Stimulated activated effector memory CD8-positive, alpha-beta T cell treated with anti-CD3 and anti-CD28 coated beads, Interleukin-12 subunit alpha, Interleukin-12 subunit beta, amount 100 ng/mL, for 72 hours (primary cell): ENCODE measurements at regions not wholly inside any gene's neighbourhood (a gene's known extent, or its start where the extent isn't known, plus 50 kb on each side); places are given as distances from the start of the nearest gene placed in this dataset.

Source experiments
- ATAC-seq: fragments of 150-1000 bp; cut with Tn5 transposase; 2 replicates; pipeline ENCODE4 v1.10.0; 2021
- DNase-seq, 2 donors: peaks; one replicate each; pipeline ENCODE4 v3.0.0; 2021 to 2022; ENCODE audit warnings: low spot score in 2 of 2
- H3K27ac Mint-ChIP-seq: one replicate; pipeline ENCODE4 v1.8.0; 2022; ENCODE audit warnings: mild to moderate bottlenecking, mixed read lengths
- H3K36me3 Mint-ChIP-seq: one replicate; pipeline ENCODE4 v1.8.0; 2022; ENCODE audit warnings: mild to moderate bottlenecking, mixed read lengths
- H3K4me1 Mint-ChIP-seq: one replicate; pipeline ENCODE4 v1.8.0; 2022; ENCODE audit warnings: mixed read lengths
- H3K4me3 Mint-ChIP-seq: one replicate; pipeline ENCODE4 v1.8.0; 2022; ENCODE audit warnings: mild to moderate bottlenecking, mixed read lengths
- H3K9me3 Mint-ChIP-seq: one replicate; pipeline ENCODE4 v1.8.0; 2022; ENCODE audit warnings: mixed read lengths

DNA sequence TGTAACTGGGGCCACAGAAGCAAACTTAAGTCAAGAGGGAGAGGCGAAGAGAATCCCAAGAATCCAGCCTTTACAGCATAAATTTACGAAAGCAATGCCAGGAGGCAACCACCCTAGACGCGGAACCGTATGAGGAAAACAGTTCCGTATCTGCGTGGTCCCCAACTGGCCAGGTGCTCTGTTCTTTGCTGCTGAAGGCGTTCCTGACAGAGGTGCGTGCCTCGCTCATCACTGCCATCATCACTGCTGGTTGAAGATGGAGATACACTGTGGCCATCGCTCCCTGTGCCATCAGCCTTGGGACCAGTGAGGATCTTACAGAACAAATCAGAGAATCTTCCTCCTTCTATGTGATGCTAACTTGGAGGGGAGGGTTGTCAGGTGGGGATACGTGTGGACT lies 270.5 kb upstream of the B3GAT1 start:
- Mint-ChIP-seq H3K4me1 (no peaks in the 10 kb centered on the region), H3K36me3 (no peaks in the 10 kb centered on the region), H3K27ac (no peak overlapping the region), H3K9me3 (no peaks in the 10 kb centered on the region), H3K4me3 (no peak overlapping the region)
- no peak for ATAC-seq
- DNase-seq, result peak in 1 of 2 donors; percentile 20

DNA sequence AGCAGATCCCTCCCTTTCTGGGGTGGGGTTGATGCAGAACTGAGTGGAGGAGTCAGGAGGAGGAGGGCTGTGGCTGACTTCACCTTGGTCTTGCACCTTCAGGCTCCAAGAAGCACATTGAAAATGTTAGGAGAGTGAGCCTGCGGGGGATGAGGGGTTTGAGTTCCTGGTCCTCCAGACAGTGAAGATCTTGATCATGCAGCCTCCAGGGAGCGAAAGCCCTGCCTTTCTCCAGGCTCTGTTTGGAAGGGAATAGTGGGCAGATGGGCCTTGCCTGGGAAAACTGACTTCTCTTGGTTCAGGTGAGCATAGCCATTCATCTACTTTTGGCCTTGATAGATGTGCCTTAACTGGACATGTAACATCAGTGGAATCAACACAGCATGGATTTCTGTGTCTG lies 267.6 kb upstream of the B3GAT1 start:
- DNase-seq (no peak), ATAC-seq (no peak)
- H3K4me3 Mint-ChIP-seq, result no peak overlapping the region
- no peaks in the 10 kb centered on the region for H3K9me3 Mint-ChIP-seq
- no peaks in the 10 kb centered on the region for H3K4me1 Mint-ChIP-seq
- no peaks in the 10 kb centered on the region for H3K36me3 Mint-ChIP-seq
- H3K27ac Mint-ChIP-seq, result no peak overlapping the region

DNA sequence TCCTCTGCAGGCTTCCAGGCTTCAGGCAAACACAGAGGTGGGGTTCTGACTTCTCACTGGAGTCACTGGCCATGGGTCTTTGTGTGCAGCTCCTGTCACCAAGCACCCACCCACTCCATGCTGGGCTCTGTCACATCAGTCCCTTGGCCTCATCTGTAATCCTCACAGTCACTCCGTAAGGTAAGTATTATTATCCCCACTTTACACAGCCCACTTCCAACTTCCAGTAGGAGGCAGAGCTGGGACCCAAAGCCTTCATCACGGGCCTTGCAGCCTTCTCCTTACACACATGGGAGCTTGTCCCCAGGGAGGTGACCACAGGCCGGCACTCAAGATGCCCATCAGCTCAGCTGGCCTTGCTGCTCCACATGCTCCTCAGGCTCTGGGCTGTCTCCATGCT lies 266.7 kb upstream of the B3GAT1 start:
- DNase-seq (no peak), ATAC-seq (no peak)
- Mint-ChIP-seq H3K4me3 (no peak overlapping the region), H3K9me3 (no peaks in the 10 kb centered on the region), H3K36me3 (no peaks in the 10 kb centered on the region), H3K4me1 (no peaks in the 10 kb centered on the region), H3K27ac (no peak overlapping the region)

DNA sequence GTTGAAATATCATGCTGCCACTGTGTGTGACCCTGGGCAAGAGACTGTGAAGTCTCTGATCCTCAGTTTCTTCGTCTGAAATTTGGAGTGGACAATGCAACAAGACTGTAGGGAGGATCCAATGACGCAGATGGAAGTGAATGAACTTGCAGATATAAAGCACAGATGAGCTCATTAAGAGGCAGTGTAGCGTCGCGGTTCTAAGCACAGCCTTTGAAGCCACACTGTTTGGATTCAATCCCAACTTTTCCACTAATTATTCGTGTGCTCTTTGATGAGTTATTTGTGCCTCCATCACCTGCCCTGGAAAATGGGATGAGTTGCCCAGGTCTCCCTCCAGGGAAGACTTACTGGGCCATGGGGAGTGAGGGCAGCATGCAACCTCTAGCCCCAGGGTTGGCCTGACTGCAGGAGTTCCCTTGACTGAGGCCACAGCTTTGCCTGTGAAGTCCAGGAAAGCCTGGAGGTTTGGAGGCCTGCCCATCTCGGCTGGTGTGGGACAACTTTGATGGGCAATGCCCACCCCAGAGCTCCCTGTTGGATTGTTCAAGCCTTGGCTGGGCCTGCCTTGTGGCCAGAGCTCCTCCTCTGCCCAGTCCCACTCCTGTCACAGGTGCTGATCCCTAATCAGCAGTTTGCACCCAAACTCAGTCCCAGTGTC lies 266.0 kb upstream of the B3GAT1 start:
- no peak overlapping the region for H3K27ac Mint-ChIP-seq

DNA sequence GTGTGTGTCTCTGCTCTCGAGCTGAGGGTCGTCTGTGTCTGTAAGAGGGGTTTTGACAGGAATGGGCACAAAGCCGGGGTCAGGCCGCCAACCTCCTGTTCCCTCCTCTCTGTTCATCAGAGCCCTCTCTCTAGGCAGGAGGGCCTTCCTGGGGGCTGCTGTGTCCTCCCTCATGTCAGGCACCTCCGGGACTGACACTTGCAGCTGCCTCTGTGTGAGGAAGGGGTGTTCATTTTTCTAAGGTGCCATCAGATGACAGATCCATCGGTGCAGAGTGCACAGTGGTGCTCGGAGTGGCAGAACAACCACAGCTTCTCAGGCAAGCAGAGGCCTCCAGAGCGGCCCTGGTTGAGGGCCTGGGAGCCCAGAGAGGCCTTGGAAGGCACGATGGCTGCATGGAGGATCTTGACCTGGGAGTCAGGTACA lies 265.4 kb upstream of the B3GAT1 start:
- ATAC-seq, result no peak
- H3K36me3 Mint-ChIP-seq, result no peaks in the 10 kb centered on the region
- H3K9me3 Mint-ChIP-seq, result no peaks in the 10 kb centered on the region

More for the DNA sequence above, 266.0 kb upstream of the B3GAT1 start:
- Mint-ChIP-seq H3K4me1 (no peaks in the 10 kb centered on the region), H3K4me3 (no peak overlapping the region), H3K36me3 (no peaks in the 10 kb centered on the region), H3K9me3 (no peaks in the 10 kb centered on the region)
- DNase-seq, result peak in 1 of 2 donors; percentile 29
- ATAC-seq, result no peak

DNA sequence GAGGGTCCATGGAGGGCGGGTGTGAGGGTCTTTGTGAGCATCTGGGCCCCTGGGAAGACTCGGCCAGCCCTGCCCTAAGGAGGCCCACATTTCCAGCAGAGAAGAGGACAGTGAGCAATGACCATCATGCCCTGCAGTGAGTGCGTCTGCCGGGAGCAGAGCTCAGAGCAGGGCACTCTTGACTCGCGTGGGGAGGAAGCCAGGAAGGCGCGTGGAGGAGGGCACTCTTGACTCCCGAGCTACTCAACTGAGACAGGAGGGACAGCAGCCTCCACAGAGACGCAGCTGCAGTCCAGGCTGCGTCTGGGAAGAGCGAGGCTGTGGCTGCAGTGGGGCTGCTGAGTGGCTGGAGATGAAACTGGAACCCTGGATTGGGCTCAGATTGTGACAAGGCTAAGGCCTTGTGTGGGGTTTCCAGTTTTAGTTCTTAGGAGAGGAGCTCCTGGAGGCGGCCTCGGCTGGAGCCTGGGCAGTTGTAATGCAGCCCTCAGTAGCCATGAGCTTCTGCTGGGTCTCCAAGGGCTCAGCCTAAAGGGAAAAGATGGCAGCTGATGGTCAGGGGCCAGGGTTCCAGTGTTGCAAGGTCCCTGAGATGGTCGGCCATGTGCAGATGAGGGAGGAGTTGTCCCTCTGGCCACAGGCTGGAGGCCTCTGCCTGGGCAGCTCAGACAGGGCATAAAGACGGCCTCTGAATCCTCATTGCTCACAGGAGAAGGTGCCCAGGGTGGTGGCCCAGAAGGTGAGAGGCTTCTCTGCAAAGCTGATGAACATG lies 264.7 kb upstream of the B3GAT1 start:
- peak; percentile 32 for ATAC-seq
- Mint-ChIP-seq H3K27ac (no peak overlapping the region), H3K4me3 (no peak overlapping the region), H3K9me3 (no peaks in the 10 kb centered on the region), H3K4me1 (no peaks in the 10 kb centered on the region), H3K36me3 (no peaks in the 10 kb centered on the region)
- peak in 1 of 2 donors; percentile 13 for DNase-seq

More for the DNA sequence above, 265.4 kb upstream of the B3GAT1 start:
- no peak overlapping the region for H3K4me3 Mint-ChIP-seq
- no peak for DNase-seq
- no peak overlapping the region for H3K27ac Mint-ChIP-seq
- H3K4me1 Mint-ChIP-seq, result no peaks in the 10 kb centered on the region

DNA sequence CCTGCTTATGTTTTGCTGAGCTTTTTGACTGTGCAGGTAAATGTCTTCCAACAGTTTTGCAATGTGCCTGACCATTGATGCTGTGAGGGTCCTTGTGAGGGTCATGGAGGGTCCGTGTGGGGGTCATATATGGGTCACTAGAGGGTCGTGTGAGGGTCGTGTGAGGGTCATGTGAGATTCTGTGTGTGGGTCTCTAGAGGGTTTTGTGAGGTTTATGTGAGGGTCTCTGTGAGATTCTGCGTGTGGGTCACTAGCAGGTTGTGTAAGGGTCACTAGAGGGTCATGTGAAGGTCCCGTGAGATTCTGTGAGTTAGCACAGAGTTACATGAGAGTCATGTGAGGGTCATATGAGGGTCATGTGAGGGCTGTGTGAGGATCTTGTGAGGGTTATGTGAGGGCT lies 263.9 kb upstream of the B3GAT1 start:
- no peaks in the 10 kb centered on the region for H3K9me3 Mint-ChIP-seq

DNA sequence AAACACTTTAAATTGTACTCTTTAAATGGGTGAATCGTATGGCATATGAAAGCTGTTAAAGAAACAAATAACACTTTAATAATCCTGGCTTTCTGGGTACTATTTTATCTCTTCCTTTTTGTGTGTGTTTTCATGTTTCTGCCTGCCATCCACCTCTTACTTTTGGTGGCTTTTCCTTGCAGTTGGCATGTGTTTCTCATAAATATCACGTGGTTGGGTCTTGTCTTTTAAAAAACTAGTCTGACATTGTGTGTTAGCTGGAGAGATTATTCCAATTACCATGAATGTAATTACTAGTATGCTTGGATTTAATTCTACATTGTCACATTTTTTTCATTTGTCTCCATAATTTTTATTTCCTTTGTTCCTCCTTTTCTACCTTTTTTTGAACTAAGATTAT lies 262.9 kb upstream of the B3GAT1 start:
- DNase-seq (peak in 1 of 2 donors; percentile 3), ATAC-seq (no peak)
- Mint-ChIP-seq H3K9me3 (no peaks in the 10 kb centered on the region), H3K4me3 (no peak overlapping the region), H3K4me1 (no peaks in the 10 kb centered on the region), H3K36me3 (no peaks in the 10 kb centered on the region), H3K27ac (no peak overlapping the region)

More for the DNA sequence above, 263.9 kb upstream of the B3GAT1 start:
- H3K36me3 Mint-ChIP-seq, result no peaks in the 10 kb centered on the region
- DNase-seq (peak in 1 of 2 donors; percentile 12), ATAC-seq (no peak)
- no peak overlapping the region for H3K4me3 Mint-ChIP-seq
- no peaks in the 10 kb centered on the region for H3K4me1 Mint-ChIP-seq
- H3K27ac Mint-ChIP-seq, result no peak overlapping the region

DNA sequence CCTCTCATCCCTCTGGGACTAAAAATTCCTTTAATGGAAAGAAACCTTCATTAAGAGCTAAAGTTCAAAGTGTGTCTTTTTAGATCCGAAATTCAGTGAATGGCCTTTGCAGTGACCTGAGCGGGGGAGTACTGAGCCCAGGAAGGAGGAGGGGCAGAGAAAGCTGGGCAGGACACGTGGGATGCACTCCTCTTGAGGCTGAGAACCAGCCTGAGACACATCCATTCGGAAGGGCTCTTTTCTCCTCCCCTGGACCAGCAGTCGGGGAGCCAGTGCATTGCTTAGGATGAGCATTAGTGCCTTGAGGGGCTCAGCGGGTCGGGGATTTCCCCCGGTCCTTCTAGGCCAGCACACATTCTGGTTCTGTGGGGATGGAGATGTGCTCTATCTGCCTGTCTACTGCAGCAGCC lies 258.9 kb upstream of the B3GAT1 start:
- no peaks in the 10 kb centered on the region for H3K9me3 Mint-ChIP-seq
- DNase-seq (peak in 1 of 2 donors; percentile 44), ATAC-seq (no peak)
- H3K27ac Mint-ChIP-seq, result no peak overlapping the region
- no peaks in the 10 kb centered on the region for H3K36me3 Mint-ChIP-seq
- no peak overlapping the region for H3K4me3 Mint-ChIP-seq
- no peaks in the 10 kb centered on the region for H3K4me1 Mint-ChIP-seq

DNA sequence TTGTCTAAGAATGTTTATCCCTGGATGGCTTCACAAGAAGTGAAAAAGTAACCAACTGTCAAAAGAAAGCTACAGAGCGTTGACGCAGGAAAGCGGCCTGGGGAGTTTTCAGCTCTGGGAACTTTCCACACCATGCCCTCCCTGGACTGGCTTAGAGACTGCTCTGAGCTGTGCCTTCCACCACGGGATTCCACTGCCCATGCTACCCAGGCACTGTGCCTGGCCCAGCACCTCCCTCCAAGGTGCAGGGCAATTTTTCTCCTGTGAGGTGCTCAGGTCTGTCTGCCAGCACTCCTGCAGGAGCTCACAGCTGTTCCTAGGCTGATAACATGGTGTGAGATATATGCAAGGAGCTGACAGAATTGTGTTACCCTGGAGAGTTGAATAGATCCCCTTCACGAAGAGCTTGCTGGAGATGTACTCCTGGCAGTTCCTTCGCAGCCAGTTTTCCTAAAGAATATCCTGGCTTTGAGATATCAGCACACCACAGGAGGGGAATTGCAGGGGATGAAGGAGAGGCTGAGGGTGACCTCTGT lies 258.3 kb upstream of the B3GAT1 start:
- no peak overlapping the region for H3K4me3 Mint-ChIP-seq
- H3K27ac Mint-ChIP-seq, result no peak overlapping the region
- H3K9me3 Mint-ChIP-seq, result no peaks in the 10 kb centered on the region
- H3K4me1 Mint-ChIP-seq, result no peaks in the 10 kb centered on the region
- DNase-seq (peak in 1 of 2 donors; percentile 15), ATAC-seq (no peak)
- H3K36me3 Mint-ChIP-seq, result no peaks in the 10 kb centered on the region

DNA sequence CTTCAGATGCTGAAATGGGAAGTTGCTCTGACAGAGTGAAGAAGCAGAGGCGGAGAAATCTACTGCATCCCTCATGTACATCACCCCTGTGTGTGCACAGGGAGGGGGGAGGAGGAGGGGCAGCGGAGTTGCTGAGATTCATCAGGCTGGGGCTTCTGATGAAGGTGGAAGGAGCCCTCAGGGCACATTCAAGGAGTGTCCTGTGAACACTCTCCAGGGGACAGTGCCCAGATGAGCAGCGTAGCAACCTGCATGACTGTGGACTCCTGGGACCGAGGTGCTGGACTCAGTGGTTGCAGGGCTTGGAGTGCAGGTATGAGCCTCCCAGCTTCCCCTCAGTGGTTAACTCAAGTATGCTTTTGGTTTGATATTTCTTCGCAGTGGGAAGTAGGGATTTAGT lies 257.8 kb upstream of the B3GAT1 start:
- Mint-ChIP-seq H3K4me3 (no peak overlapping the region), H3K9me3 (no peaks in the 10 kb centered on the region)

DNA sequence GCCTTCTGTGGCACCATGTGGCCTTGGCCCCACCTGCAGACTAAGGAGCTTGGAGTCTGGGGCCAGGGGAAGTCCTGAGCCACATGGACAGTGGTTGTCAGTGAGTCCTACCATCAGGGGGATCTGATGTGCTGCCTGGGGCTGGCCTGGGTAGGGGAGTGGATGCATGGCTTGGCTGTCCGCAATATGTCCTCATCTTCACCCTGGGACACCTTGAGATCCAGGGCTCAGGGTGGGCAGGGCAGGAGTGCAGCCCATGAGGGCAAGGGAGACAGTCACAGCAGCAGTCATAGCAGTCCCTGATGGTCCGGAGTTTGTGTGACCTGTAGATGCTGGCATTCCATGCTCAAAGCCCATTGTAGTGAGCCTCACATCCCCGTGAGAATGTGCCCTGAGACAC lies 256.8 kb upstream of the B3GAT1 start:
- DNase-seq, result peak in 1 of 2 donors; percentile 8
- H3K36me3 Mint-ChIP-seq, result no peaks in the 10 kb centered on the region
- no peak for ATAC-seq
- H3K27ac Mint-ChIP-seq, result no peak overlapping the region
- no peaks in the 10 kb centered on the region for H3K9me3 Mint-ChIP-seq
- H3K4me1 Mint-ChIP-seq, result no peaks in the 10 kb centered on the region
- no peak overlapping the region for H3K4me3 Mint-ChIP-seq

More for the DNA sequence above, 257.8 kb upstream of the B3GAT1 start:
- no peak overlapping the region for H3K27ac Mint-ChIP-seq
- DNase-seq, result peak in 1 of 2 donors; percentile 32
- H3K4me1 Mint-ChIP-seq, result no peaks in the 10 kb centered on the region
- no peaks in the 10 kb centered on the region for H3K36me3 Mint-ChIP-seq
- ATAC-seq, result peak; percentile 27

DNA sequence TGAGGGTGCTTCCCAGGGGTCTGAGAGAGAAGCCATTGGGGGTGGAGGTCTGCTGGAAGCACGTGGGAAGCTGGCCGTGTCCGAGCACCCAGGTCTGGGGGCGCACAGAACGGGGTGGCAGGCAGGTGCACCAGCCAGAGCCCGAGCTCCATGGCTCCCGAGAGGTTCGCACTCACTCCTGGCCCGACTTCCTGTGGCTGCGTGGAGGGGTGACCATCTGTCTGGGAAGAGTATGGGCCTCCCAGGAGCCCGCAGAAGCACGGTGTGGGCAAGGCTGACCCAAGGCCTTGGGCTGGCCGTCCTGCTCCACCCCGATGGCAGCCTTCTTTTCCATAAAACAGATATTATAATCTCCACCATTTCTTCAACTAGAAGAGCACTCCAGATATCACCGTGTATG lies 256.0 kb upstream of the B3GAT1 start:
- Mint-ChIP-seq H3K4me3 (no peak overlapping the region), H3K9me3 (no peaks in the 10 kb centered on the region), H3K36me3 (no peaks in the 10 kb centered on the region), H3K27ac (no peak overlapping the region), H3K4me1 (no peaks in the 10 kb centered on the region)
- DNase-seq, result no peak
- no peak for ATAC-seq

DNA sequence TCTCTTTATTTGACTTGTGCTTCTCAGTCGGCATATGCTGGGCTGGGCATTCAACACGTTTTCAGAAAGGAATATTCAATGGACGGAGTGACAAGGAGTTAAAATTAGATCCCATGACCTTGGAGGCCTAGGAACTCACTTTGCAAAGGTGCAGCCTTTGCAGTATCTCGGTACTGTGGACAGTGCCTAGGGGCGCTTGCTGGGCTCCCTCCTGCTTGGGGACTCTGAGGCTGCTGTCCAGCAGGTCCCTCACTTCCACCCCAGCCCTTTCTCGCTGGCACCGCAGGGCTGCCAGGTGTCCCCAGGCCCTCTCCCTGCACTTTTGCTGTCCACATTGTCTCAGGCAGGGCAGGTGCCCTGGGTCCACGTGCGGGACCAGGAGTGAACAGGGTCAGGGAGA lies 255.5 kb upstream of the B3GAT1 start:
- Mint-ChIP-seq H3K36me3 (no peaks in the 10 kb centered on the region), H3K4me3 (no peak overlapping the region), H3K27ac (no peak overlapping the region), H3K9me3 (no peaks in the 10 kb centered on the region), H3K4me1 (no peaks in the 10 kb centered on the region)
- DNase-seq (peak in 1 of 2 donors; percentile 12), ATAC-seq (no peak)

DNA sequence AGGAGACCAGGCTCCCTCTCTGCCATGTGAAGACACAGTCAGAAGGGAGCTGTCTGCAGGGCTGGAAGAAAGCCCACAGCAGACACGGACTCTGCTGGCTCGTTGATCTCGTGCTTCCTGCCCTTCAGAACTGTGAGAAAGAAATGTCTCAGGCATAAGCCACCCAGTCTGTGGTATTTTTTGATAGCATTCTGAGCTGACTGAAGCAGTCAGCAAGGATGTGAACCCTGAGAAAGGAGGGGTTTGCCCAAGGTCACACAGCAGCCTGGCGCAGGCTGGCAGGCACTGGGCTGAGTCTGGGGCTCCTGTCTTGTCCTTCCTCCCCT lies 255.1 kb upstream of the B3GAT1 start:
- Mint-ChIP-seq H3K4me3 (no peak overlapping the region), H3K4me1 (no peaks in the 10 kb centered on the region), H3K27ac (no peak overlapping the region), H3K36me3 (no peaks in the 10 kb centered on the region), H3K9me3 (no peaks in the 10 kb centered on the region)
- ATAC-seq (no peak), DNase-seq (peak in 1 of 2 donors; percentile 2)
